ENCODE measurements at regions not wholly inside any gene's neighbourhood (a gene's known extent, or its start where the extent isn't known, plus 50 kb on each side); places are given as distances from the start of the nearest gene placed in this dataset.

DNA sequence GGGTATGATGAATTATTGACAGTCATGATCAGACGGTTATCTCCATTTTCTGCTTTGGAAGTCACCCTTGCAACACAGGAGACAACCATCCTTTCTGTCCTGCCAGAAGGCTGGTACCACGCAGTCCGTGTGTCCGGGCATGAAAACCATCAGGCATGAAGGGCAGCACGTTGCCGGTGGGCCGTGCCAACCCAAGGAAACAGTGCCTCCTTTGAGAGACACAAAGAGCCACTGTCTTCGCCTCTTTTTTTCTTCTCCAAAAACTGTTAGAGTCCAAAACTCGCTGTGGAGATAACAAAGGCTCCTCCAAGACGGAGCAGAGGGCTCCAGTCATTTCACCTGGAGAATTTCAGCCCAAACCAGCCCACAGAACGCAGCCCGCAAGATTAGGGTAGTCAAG, 60.4 kb upstream of the ARHGAP21 start:
- TF ChIP-seq, protein P1, sequence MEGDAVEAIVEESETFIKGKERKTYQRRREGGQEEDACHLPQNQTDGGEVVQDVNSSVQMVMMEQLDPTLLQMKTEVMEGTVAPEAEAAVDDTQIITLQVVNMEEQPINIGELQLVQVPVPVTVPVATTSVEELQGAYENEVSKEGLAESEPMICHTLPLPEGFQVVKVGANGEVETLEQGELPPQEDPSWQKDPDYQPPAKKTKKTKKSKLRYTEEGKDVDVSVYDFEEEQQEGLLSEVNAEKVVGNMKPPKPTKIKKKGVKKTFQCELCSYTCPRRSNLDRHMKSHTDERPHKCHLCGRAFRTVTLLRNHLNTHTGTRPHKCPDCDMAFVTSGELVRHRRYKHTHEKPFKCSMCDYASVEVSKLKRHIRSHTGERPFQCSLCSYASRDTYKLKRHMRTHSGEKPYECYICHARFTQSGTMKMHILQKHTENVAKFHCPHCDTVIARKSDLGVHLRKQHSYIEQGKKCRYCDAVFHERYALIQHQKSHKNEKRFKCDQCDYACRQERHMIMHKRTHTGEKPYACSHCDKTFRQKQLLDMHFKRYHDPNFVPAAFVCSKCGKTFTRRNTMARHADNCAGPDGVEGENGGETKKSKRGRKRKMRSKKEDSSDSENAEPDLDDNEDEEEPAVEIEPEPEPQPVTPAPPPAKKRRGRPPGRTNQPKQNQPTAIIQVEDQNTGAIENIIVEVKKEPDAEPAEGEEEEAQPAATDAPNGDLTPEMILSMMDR (IDR thresholded peaks at IDR 0.05): no peak
- TF ChIP-seq YY1 (IDR thresholded peaks at IDR 0.05; ENCODE audit: low read depth) (no peak), EP300 (IDR thresholded peaks at IDR 0.05; ENCODE audit: borderline replicate concordance in 1 of 2, low read depth in 1 of 2, low read length in 1 of 2) (no peak), POLR2AphosphoS5 (IDR thresholded peaks at IDR 0.05; ENCODE audit: low read depth, low read length) (no peak), RFX5 (IDR thresholded peaks at IDR 0.05; ENCODE audit: low read length) (no peak), NRF1 (IDR thresholded peaks at IDR 0.05; ENCODE audit: low read depth, low read length) (no peak), SMC3 (IDR thresholded peaks at IDR 0.05; ENCODE audit: low read depth, low read length) (no peak), FOXM1 (IDR thresholded peaks at IDR 0.05; ENCODE audit: low read depth) (no peak), JUND (IDR thresholded peaks at IDR 0.05) (no peak)
- TF ChIP-seq, protein P2, sequence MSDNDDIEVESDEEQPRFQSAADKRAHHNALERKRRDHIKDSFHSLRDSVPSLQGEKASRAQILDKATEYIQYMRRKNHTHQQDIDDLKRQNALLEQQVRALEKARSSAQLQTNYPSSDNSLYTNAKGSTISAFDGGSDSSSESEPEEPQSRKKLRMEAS (IDR thresholded peaks at IDR 0.05; ENCODE audit: low read depth): no peak
- TF ChIP-seq, protein P3, sequence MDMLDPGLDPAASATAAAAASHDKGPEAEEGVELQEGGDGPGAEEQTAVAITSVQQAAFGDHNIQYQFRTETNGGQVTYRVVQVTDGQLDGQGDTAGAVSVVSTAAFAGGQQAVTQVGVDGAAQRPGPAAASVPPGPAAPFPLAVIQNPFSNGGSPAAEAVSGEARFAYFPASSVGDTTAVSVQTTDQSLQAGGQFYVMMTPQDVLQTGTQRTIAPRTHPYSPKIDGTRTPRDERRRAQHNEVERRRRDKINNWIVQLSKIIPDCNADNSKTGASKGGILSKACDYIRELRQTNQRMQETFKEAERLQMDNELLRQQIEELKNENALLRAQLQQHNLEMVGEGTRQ (IDR thresholded peaks at IDR 0.05; ENCODE audit: borderline replicate concordance, low read depth, low read length): no peak
- TF ChIP-seq, protein P4, sequence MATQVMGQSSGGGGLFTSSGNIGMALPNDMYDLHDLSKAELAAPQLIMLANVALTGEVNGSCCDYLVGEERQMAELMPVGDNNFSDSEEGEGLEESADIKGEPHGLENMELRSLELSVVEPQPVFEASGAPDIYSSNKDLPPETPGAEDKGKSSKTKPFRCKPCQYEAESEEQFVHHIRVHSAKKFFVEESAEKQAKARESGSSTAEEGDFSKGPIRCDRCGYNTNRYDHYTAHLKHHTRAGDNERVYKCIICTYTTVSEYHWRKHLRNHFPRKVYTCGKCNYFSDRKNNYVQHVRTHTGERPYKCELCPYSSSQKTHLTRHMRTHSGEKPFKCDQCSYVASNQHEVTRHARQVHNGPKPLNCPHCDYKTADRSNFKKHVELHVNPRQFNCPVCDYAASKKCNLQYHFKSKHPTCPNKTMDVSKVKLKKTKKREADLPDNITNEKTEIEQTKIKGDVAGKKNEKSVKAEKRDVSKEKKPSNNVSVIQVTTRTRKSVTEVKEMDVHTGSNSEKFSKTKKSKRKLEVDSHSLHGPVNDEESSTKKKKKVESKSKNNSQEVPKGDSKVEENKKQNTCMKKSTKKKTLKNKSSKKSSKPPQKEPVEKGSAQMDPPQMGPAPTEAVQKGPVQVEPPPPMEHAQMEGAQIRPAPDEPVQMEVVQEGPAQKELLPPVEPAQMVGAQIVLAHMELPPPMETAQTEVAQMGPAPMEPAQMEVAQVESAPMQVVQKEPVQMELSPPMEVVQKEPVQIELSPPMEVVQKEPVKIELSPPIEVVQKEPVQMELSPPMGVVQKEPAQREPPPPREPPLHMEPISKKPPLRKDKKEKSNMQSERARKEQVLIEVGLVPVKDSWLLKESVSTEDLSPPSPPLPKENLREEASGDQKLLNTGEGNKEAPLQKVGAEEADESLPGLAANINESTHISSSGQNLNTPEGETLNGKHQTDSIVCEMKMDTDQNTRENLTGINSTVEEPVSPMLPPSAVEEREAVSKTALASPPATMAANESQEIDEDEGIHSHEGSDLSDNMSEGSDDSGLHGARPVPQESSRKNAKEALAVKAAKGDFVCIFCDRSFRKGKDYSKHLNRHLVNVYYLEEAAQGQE (IDR thresholded peaks at IDR 0.05; ENCODE audit: low read depth, low read length): no peak
